H9 (cell line): ENCODE measurements at regions not wholly inside any gene's neighbourhood (a gene's known extent, or its start where the extent isn't known, plus 50 kb on each side); places are given as distances from the start of the nearest gene placed in this dataset.

ENCODE experiments used
- DNase-seq: peaks from one replicate; pipeline ENCODE4 v3.0.0-alpha.2; 2017
- H2AFZ ChIP-seq: one replicate; pipeline ENCODE4 v1.6.1; 2013; ENCODE audit warnings: mild to moderate bottlenecking, low read length, control low read depth, moderate library complexity
- H2AK5ac ChIP-seq: 2 replicates; pipeline ENCODE4 v1.6.1; 2013; ENCODE audit warnings: low read length, control low read depth, mixed read lengths; ENCODE audit not compliant: insufficient read length
- H2BK120ac ChIP-seq: one replicate; pipeline ENCODE4 v1.6.1; 2013; ENCODE audit warnings: low read depth, mild to moderate bottlenecking, low read length, control low read depth, inconsistent platforms; ENCODE audit not compliant: poor library complexity, severe bottlenecking
- H2BK12ac ChIP-seq: 2 replicates; pipeline ENCODE4 v1.6.1; 2013; ENCODE audit warnings: low read length, control low read depth, mixed read lengths, low read depth; ENCODE audit not compliant: insufficient read length
- H2BK15ac ChIP-seq: 2 replicates; pipeline ENCODE4 v1.6.1; 2013; ENCODE audit warnings: low read depth, low read length, control low read depth
- H2BK20ac ChIP-seq: one replicate; pipeline ENCODE4 v1.6.1; 2013; ENCODE audit warnings: low read depth, mild to moderate bottlenecking, low read length, control low read depth, inconsistent platforms; ENCODE audit not compliant: poor library complexity, severe bottlenecking
- H2BK5ac ChIP-seq: 2 replicates; pipeline ENCODE4 v1.6.1; 2013; ENCODE audit warnings: low read length, control low read depth, mixed read lengths; ENCODE audit not compliant: insufficient read length
- H3K14ac ChIP-seq: 2 replicates; pipeline ENCODE4 v1.6.1; 2013; ENCODE audit warnings: low read length, control low read depth; ENCODE audit not compliant: insufficient read depth
- H3K18ac ChIP-seq: 2 replicates; pipeline ENCODE4 v1.6.1; 2013; ENCODE audit warnings: low read depth, mild to moderate bottlenecking, mixed read lengths, low read length, control low read depth; ENCODE audit not compliant: insufficient read length
- H3K23ac ChIP-seq: 2 replicates; pipeline ENCODE4 v1.6.1; 2013; ENCODE audit warnings: low read length, control low read depth, mixed read lengths, low read depth; ENCODE audit not compliant: insufficient read length
- H3K23me2 ChIP-seq: 2 replicates; pipeline ENCODE4 v1.6.1; 2013; ENCODE audit warnings: low read depth, mild to moderate bottlenecking, mixed read lengths, low read length, control low read depth; ENCODE audit not compliant: insufficient read length, poor library complexity, severe bottlenecking
- H3K27ac ChIP-seq: 2 replicates; pipeline ENCODE4 v1.5.1; 2013; ENCODE audit warnings: low read length, control low read depth, mixed read lengths, low read depth; ENCODE audit not compliant: insufficient read length
- H3K27me3 ChIP-seq: 2 replicates; pipeline ENCODE4 v1.6.1; 2013; ENCODE audit warnings: low read length, control low read depth, inconsistent platforms; ENCODE audit not compliant: insufficient read depth
- H3K4ac ChIP-seq: 2 replicates; pipeline ENCODE4 v1.6.1; 2013; ENCODE audit warnings: low read depth, mild to moderate bottlenecking, control low read depth, inconsistent platforms, low read length, moderate library complexity
- H3K4me1 ChIP-seq: 2 replicates; pipeline ENCODE4 v1.6.1; 2013; ENCODE audit warnings: low read length, control low read depth, inconsistent platforms; ENCODE audit not compliant: insufficient read depth
- H3K4me2 ChIP-seq: 2 replicates; pipeline ENCODE4 v1.6.1; 2013; ENCODE audit warnings: low read length, control low read depth, mixed read lengths; ENCODE audit not compliant: insufficient read length, insufficient read depth
- H3K56ac ChIP-seq: 2 replicates; pipeline ENCODE4 v1.6.1; 2013; ENCODE audit warnings: low read depth, mild to moderate bottlenecking, mixed read lengths, low read length, control low read depth; ENCODE audit not compliant: insufficient read length
- H3K79me1 ChIP-seq: 2 replicates; pipeline ENCODE4 v1.6.1; 2013; ENCODE audit warnings: low read depth, mild to moderate bottlenecking, moderate library complexity, low read length, control low read depth, inconsistent platforms; ENCODE audit not compliant: insufficient read depth, poor library complexity, severe bottlenecking
- H3K79me2 ChIP-seq: 2 replicates; pipeline ENCODE4 v1.6.1; 2013; ENCODE audit warnings: low read length, control low read depth, inconsistent platforms; ENCODE audit not compliant: insufficient read depth
- H3K9ac ChIP-seq: 2 replicates; pipeline ENCODE4 v1.6.1; 2013; ENCODE audit warnings: low read length, control low read depth, mixed read lengths; ENCODE audit not compliant: insufficient read length; ENCODE audit errors: extremely low read depth
- H3K9me3 ChIP-seq: one replicate; pipeline ENCODE4 v1.6.1; 2013; ENCODE audit warnings: low read depth, low read length, inconsistent platforms; ENCODE audit not compliant: control insufficient read depth
- H3T11ph ChIP-seq: one replicate; pipeline ENCODE4 v1.6.1; 2013; ENCODE audit warnings: mild to moderate bottlenecking, low read length, control low read depth, inconsistent platforms
- H4K20me1 ChIP-seq: one replicate; pipeline ENCODE4 v1.6.1; 2013; ENCODE audit not compliant: control insufficient read depth, insufficient read length, insufficient read depth
- H4K5ac ChIP-seq: 2 replicates; pipeline ENCODE4 v1.6.1; 2013; ENCODE audit warnings: low read depth, mild to moderate bottlenecking, mixed read lengths, low read length, control low read depth; ENCODE audit not compliant: insufficient read length
- H4K8ac ChIP-seq: replicated peaks from 2 replicates; pipeline ENCODE4 v1.6.1; 2013; ENCODE audit warnings: low read length, control low read depth, mixed read lengths, low read depth; ENCODE audit not compliant: insufficient read length
- H4K91ac ChIP-seq: 2 replicates; pipeline ENCODE4 v1.6.1; 2013; ENCODE audit warnings: low read depth, mild to moderate bottlenecking, moderate library complexity, mixed read lengths, low read length, control low read depth; ENCODE audit not compliant: insufficient read length
- H3K27ac Mint-ChIP-seq, 3 experiments: 2 replicates in 2 of 3; 3 replicates in 1 of 3; pipeline ENCODE4 v1.8.0; 2020 to 2021; ENCODE audit warnings: mixed read lengths in 3 of 3, mild to moderate bottlenecking in 1 of 3, moderate library complexity in 1 of 3
- H3K27me3 Mint-ChIP-seq: 2 replicates; pipeline ENCODE4 v1.8.0; 2021; ENCODE audit warnings: low read depth, mild to moderate bottlenecking, moderate library complexity, mixed read lengths
- H3K36me3 Mint-ChIP-seq, 3 experiments: 2 replicates in 2 of 3; 3 replicates in 1 of 3; pipeline ENCODE4 v1.8.0; 2020 to 2021; ENCODE audit warnings: low read depth in 3 of 3, mixed read lengths in 3 of 3; ENCODE audit not compliant: insufficient read depth in 1 of 3
- H3K4me1 Mint-ChIP-seq, 2 experiments: 2 replicates each; pipeline ENCODE4 v1.8.0; 2020; ENCODE audit warnings: mixed read lengths in 2 of 2
- H3K4me3 Mint-ChIP-seq, 2 experiments: 2 replicates in 1 of 2; 3 replicates in 1 of 2; pipeline ENCODE4 v1.8.0; 2020 to 2021; ENCODE audit warnings: mild to moderate bottlenecking in 2 of 2, mixed read lengths in 2 of 2, moderate library complexity in 1 of 2
- H3K9me3 Mint-ChIP-seq, 2 experiments: 2 replicates in 1 of 2; 3 replicates in 1 of 2; pipeline ENCODE4 v1.8.0; 2020; ENCODE audit warnings: mild to moderate bottlenecking in 2 of 2, mixed read lengths in 2 of 2, moderate library complexity in 1 of 2
- CTCF ChIP-seq: fragments of 200-600 bp; sonication (generic); conservative IDR thresholded peaks from 3 replicates; pipeline ENCODE4 v1.8.0; 2021; ENCODE audit warnings: antibody characterized with exemption, mild to moderate bottlenecking

DNA sequence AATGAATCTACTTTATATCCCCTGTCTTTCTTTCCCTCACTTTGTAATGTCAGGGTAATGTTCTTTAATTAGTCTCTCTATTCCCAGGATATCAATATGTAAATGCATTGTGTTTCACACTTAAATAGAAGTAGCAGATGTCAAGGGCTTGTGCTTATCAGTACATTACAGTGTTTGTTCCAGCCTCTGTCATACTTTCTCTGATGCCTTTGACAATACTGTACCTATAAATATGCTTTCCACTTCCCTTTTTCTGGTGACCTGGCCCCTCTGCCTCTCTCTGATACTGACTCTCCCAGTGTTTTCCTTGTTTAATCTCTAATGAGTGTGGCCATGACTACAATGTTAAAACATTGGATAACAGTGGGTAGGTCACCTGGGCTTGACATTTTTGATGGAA is 862.0 kb upstream of the NEGR1 start:
- Histone ChIP-seq H2BK15ac (no peak overlapping the region), H2AFZ (no peak overlapping the region), H2BK20ac (no peak overlapping the region), H2AK5ac (no peak overlapping the region), H2BK12ac (no peak overlapping the region), H3K27ac (no peak overlapping the region), H3K4me2 (no peak overlapping the region), H3K79me1 (no peaks in the 10 kb centered on the region), H3T11ph (no peak overlapping the region), H3K18ac (no peak overlapping the region), H4K91ac (no peak overlapping the region), H3K56ac (no peak overlapping the region), H3K4me1 (no peaks in the 10 kb centered on the region), H3K4ac (no peak overlapping the region), H4K8ac (no peak overlapping the region), H3K14ac (no peak overlapping the region), H2BK5ac (no peak overlapping the region), H3K23ac (no peak overlapping the region), H3K27me3 (no peaks in the 10 kb centered on the region), H3K9ac (no peak overlapping the region), H3K23me2 (no peaks in the 10 kb centered on the region), H2BK120ac (no peak overlapping the region), H4K5ac (no peak overlapping the region), H4K20me1 (no peaks in the 10 kb centered on the region), H3K79me2 (no peaks in the 10 kb centered on the region), H3K9me3 (peaks cover 5% of the 10 kb centered on the region)
- H3K4me1 Mint-ChIP-seq, result peaks cover 9% of the 10 kb centered on the region in 2 experiments
- H3K36me3 Mint-ChIP-seq, result peaks cover 11 to 38% (median 30%) of the 10 kb centered on the region in 3 experiments
- no peak for DNase-seq
- H3K27me3 Mint-ChIP-seq, result no peaks in the 10 kb centered on the region
- H3K9me3 Mint-ChIP-seq, result peaks cover 21 to 32% of the 10 kb centered on the region in 2 experiments
- no peak overlapping the region for H3K4me3 Mint-ChIP-seq
- H3K27ac Mint-ChIP-seq, result no peak overlapping the region
- TF ChIP-seq CTCF, result no peak
